ENCODE measurements at regions not wholly inside any gene's neighbourhood (a gene's known extent, or its start where the extent isn't known, plus 50 kb on each side); places are given as distances from the start of the nearest gene placed in this dataset.

DNA sequence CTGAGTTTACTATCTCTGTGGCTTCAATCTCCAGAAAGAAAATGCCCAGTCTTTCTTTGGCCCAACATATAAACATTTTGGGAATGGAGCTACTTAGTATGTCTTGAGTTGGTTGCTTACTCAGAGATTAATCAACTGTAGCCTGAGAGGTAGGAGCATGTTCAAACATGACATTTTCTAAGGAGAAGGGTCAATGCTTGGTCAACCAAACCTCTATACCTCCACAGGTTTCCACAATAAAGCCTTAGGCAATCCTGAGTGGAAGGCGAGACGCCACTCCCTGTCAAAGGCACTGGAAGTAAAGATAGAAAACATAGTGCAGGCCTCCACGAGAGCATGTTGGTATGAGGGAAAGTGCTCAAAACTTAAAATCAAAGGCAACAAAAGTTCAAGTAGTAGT lies 411.4 kb downstream of the KCTD16 start:
- TF ChIP-seq POLR2A (IDR thresholded peaks at IDR 0.05; ENCODE audit: low read depth, low read length) (no peak), POLR2AphosphoS5 (IDR thresholded peaks at IDR 0.05; ENCODE audit: low read depth, low read length) (no peak)
